ENCODE measurements at regions not wholly inside any gene's neighbourhood (a gene's known extent, or its start where the extent isn't known, plus 50 kb on each side); places are given as distances from the start of the nearest gene placed in this dataset.

GRCh38 chr1:4561205-4561604, 93.2 kb upstream of the AJAP1 start:
- TF ChIP-seq CTCF (IDR thresholded peaks at IDR 0.05) (no peak), POLR2A (IDR thresholded peaks at IDR 0.05) (no peak)
